ENCODE measurements at regions not wholly inside any gene's neighbourhood (a gene's known extent, or its start where the extent isn't known, plus 50 kb on each side); places are given as distances from the start of the nearest gene placed in this dataset.

DNA sequence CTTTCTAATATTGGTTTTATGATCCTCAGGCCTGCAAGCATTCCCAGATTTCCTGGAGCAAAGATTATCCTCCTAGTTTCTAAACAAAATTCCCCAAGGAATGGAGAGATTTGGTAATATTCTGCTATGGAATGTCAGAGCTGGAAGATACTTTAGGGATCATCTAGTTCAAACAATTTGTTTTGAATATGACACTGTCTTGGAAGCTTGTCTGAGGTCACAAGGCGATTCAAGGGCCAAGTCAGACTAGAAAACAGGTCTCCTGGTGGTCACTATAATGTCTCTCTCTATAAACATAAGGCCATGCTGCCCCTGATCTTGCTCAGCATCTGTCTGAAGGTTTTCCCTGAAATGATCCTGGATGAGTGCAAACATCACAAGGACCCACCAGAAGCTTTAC lies 143.4 kb upstream of the BCL6 start:
- TF ChIP-seq, protein P1, sequence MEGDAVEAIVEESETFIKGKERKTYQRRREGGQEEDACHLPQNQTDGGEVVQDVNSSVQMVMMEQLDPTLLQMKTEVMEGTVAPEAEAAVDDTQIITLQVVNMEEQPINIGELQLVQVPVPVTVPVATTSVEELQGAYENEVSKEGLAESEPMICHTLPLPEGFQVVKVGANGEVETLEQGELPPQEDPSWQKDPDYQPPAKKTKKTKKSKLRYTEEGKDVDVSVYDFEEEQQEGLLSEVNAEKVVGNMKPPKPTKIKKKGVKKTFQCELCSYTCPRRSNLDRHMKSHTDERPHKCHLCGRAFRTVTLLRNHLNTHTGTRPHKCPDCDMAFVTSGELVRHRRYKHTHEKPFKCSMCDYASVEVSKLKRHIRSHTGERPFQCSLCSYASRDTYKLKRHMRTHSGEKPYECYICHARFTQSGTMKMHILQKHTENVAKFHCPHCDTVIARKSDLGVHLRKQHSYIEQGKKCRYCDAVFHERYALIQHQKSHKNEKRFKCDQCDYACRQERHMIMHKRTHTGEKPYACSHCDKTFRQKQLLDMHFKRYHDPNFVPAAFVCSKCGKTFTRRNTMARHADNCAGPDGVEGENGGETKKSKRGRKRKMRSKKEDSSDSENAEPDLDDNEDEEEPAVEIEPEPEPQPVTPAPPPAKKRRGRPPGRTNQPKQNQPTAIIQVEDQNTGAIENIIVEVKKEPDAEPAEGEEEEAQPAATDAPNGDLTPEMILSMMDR (IDR thresholded peaks at IDR 0.05) = no peak
- no peak for TF ChIP-seq POLR2A (IDR thresholded peaks at IDR 0.05)

Measured in lower leg skin (tissue), 3 donors.